AG09319 (cell line): ENCODE measurements at regions not wholly inside any gene's neighbourhood (a gene's known extent, or its start where the extent isn't known, plus 50 kb on each side); places are given as distances from the start of the nearest gene placed in this dataset.

Source experiments
- DNase-seq: peaks from one replicate; pipeline ENCODE4 v3.0.0-alpha.2; 2010; ENCODE audit warnings: low read depth; ENCODE audit errors: extremely low read depth
- CTCF ChIP-seq: IDR thresholded peaks from 2 replicates; pipeline ENCODE4 v1.5.1; 2011; ENCODE audit warnings: low read depth, mild to moderate bottlenecking, inconsistent platforms, low read length, moderate library complexity

GRCh38 chr6:90765491-90765890 lies 178.6 kb upstream of the MAP3K7 start:
- TF ChIP-seq CTCF, result no peak
- no peak for DNase-seq

- DNase-seq, result no peak
- no peak for TF ChIP-seq CTCF
Measured at GRCh38 chr6:90764001-90764400, 177.1 kb upstream of the MAP3K7 start.

- no peak for DNase-seq
- no peak for TF ChIP-seq CTCF
Measured at GRCh38 chr6:90759664-90760063, 172.8 kb upstream of the MAP3K7 start.

- TF ChIP-seq CTCF, result no peak
- no peak for DNase-seq
Measured at GRCh38 chr6:90758741-90759140, 171.9 kb upstream of the MAP3K7 start.

- DNase-seq, result no peak
- no peak for TF ChIP-seq CTCF
Measured at GRCh38 chr6:90753820-90754643, 167.2 kb upstream of the MAP3K7 start.

- TF ChIP-seq CTCF, result no peak
- DNase-seq, result no peak
Measured at GRCh38 chr6:90739802-90740201, 152.9 kb upstream of the MAP3K7 start.

GRCh38 chr6:90739339-90739738 lies 152.5 kb upstream of the MAP3K7 start:
- TF ChIP-seq CTCF, result no peak
- no peak for DNase-seq
